ENCODE measurements at regions not wholly inside any gene's neighbourhood (a gene's known extent, or its start where the extent isn't known, plus 50 kb on each side); places are given as distances from the start of the nearest gene placed in this dataset.

- no peak for DNase-seq
Observed at GRCh38 chr4:65102419-65102818, 567.9 kb downstream of the EPHA5 start.

GRCh38 chr4:65096630-65097029, 573.7 kb downstream of the EPHA5 start:
- no peak for DNase-seq

GRCh38 chr4:65089666-65090065, 580.6 kb downstream of the EPHA5 start:
- DNase-seq, result no peak

GRCh38 chr4:65083076-65083475, 587.2 kb downstream of the EPHA5 start:
- DNase-seq, result no peak

- no peak for DNase-seq
Observed at GRCh38 chr4:65071564-65071963, 598.7 kb downstream of the EPHA5 start.

GRCh38 chr4:65069177-65069576, 601.1 kb downstream of the EPHA5 start:
- no peak for DNase-seq

GRCh38 chr4:65066106-65066505, 604.2 kb downstream of the EPHA5 start:
- no peak for DNase-seq

GRCh38 chr4:65063601-65064000, 606.7 kb downstream of the EPHA5 start:
- no peak for DNase-seq

GRCh38 chr4:65050786-65051185, 619.5 kb downstream of the EPHA5 start:
- no peak for DNase-seq

- peak; percentile 52 for DNase-seq
Observed at GRCh38 chr4:65046192-65047133, 623.8 kb downstream of the EPHA5 start.

GRCh38 chr4:65033899-65034298, 624.6 kb upstream of the TECRL start:
- DNase-seq, result no peak

GRCh38 chr4:65028592-65028991, 619.3 kb upstream of the TECRL start:
- no peak for DNase-seq

- no peak for DNase-seq
Observed at GRCh38 chr4:65023883-65024670, 614.8 kb upstream of the TECRL start.

- DNase-seq, result no peak
Observed at GRCh38 chr4:65023081-65023480, 613.8 kb upstream of the TECRL start.

- no peak for DNase-seq
Observed at GRCh38 chr4:65021737-65022136, 612.5 kb upstream of the TECRL start.

GRCh38 chr4:65021149-65021548, 611.9 kb upstream of the TECRL start:
- DNase-seq, result no peak

- DNase-seq, result no peak
Observed at GRCh38 chr4:65019775-65020174, 610.5 kb upstream of the TECRL start.

- DNase-seq, result no peak
Observed at GRCh38 chr4:65018313-65018712, 609.1 kb upstream of the TECRL start.

- DNase-seq, result no peak
Observed at GRCh38 chr4:65014078-65014477, 604.8 kb upstream of the TECRL start.

- DNase-seq, result peak; percentile 73
Observed at GRCh38 chr4:65007841-65008439, 598.7 kb upstream of the TECRL start.

GRCh38 chr4:64975177-64975576, 565.9 kb upstream of the TECRL start:
- DNase-seq, result no peak

GRCh38 chr4:64969081-64969480, 559.8 kb upstream of the TECRL start:
- no peak for DNase-seq

- DNase-seq, result no peak
Observed at GRCh38 chr4:64967286-64967685, 558.0 kb upstream of the TECRL start.

GRCh38 chr4:64960516-64960915, 551.3 kb upstream of the TECRL start:
- DNase-seq, result no peak
